Retina (tissue), 1 donor: ENCODE measurements at regions not wholly inside any gene's neighbourhood (a gene's known extent, or its start where the extent isn't known, plus 50 kb on each side); places are given as distances from the start of the nearest gene placed in this dataset.
"Not testable (repeated sequence)": the region's sequence is repeated elsewhere in the genome, so short reads cannot be mapped to it uniquely, and the experiment has no call there.

ENCODE experiments used
- DNase-seq: peaks from one replicate; pipeline ENCODE4 v3.0.0-alpha.2; 2016

DNA sequence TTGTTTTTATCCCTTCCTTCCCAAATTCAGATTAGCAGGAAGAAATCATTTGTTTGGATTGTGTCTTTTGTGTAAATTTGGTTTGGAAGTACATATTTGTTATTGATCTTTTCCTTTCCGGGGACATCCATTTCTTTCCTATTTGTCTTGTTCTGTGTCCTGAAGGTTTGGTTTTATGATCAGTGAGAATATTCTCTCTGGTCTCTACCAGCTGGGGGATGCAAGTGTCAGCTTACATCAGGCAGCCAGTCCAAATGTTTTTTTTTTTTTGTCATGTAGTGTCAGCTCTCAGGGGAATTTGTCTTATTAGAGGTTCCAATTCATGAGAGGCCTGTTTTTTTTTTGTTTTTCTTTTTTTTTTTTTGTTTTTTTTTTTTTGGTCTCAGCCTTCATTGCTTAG lies 479.2 kb upstream of the LRRC7 start:
- no peak for DNase-seq

DNA sequence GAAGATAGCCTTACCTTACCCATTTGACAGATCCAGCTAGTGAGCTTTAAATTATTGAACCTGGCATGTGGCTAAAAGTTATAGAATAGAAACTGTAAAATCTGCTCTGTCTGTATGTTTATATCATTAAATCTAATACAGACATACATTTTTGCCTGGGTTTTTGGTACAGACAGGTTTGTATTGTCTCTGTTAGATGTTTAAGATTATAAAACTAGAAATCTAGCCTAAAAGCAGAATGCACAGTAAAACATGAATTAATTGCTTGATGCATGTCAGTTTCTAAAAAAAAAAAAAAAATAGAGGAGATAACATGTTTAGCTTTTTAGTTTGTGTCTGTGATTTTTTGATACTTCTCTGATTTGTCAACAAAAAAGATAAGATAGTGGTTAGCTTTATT lies 477.6 kb upstream of the LRRC7 start:
- no peak for DNase-seq

DNA sequence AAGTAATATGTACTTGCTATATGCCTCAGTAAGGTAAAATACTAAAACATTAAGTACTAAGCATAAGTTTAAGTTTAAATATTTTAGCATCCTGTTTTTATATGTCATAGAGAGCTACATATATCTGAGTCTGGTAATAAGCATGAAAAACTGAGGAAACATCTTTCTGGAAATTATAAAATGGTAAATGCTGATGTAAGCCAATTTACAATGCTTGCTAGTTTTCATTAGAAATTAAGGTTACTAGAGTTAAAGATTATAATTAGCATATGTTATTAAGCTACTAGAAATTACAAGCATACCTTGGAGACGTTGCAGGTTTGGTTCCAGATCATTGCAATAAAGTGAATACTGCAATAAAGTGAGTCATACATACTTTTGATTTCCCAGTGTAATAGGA lies 477.0 kb upstream of the LRRC7 start:
- DNase-seq, result no peak

DNA sequence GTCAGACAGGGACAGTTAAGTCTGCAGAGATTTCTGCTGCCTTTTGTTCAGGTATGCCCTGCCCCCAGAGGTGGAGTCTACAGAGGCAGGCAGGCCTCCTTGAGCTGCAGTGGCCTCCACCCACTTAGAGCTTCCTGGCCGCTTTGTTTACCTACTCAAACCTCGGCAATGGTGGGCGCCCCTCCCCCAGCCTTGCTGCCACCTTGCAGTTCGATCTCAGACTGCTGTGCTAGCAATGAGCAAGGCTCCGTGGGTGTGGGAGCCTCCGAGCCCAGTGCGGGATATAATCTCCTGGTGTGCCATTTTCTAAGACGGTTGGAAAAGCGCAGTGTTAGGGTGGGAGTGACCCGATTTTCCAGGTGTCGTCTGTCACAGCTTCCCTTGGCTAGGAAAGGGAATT lies 465.7 kb upstream of the LRRC7 start:
- not testable (repeated sequence) for DNase-seq

DNA sequence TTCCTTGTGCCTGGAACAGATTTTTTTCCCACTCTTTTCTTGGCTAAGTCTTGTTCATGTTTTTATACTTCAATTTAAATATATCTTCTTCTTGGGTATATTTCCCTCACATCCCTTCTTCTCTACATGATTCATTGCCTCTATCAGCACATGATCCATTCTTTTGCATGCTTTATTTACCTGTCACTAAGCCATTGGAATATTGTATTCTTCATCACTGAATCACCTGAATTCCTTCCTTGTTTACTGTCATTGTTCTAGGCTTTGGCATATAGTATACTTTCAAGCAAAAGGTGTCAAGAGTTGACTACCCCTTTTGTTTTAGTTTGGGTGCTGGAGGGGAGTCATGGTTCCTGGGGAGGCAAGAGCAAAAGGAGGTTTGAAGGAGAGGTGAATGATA lies 464.5 kb upstream of the LRRC7 start:
- DNase-seq, result no peak

DNA sequence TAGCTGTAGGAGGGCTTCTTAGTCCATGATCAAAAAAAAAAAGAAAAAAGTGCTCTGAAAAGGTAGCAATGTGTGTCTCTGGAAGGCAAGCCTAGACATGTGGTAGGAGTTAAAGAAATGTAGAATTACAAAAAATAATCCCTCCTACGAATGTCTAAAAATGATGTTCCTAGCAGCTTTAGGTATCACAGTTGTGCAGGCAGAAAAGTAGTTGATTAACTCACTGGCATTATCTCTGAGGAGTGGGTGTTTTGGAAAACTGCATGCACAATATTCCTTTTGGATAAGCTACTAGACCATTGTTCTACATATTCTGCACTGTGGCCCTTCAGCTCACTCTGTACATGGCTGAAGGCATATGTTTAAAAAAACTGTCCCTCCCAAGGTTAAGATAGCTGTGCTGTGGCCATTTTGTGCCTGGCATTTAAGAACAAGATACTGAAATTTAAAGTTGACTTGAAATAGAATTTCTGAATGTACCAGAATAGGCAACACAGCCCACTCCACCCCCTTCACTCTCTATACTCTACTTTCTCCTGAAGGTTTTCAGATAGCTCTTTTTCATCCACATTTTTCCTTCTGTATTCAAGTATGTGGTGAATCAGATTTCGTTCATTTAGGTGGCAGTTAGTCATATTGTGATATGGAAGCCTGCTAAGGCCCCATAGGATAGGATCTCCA lies 463.9 kb upstream of the LRRC7 start:
- no peak for DNase-seq

DNA sequence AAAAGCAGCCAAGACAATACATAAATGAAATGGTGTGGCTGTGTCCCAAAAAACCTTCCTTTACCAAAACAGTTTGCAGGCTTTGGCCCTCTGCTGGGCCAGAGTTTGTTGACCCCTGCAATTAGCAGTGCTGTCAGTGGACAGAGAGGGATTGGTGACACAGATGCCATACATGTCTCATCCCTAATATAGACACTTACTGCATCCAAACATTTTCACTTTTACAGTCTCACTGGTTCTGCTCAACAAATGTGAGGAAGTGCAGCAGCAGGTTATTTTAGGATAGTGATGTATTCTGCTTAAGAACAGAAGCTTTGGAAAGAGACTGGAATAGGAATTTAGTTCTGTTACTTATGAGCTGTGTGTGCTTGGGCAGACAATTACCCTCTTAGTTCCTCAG lies 462.8 kb upstream of the LRRC7 start:
- no peak for DNase-seq

DNA sequence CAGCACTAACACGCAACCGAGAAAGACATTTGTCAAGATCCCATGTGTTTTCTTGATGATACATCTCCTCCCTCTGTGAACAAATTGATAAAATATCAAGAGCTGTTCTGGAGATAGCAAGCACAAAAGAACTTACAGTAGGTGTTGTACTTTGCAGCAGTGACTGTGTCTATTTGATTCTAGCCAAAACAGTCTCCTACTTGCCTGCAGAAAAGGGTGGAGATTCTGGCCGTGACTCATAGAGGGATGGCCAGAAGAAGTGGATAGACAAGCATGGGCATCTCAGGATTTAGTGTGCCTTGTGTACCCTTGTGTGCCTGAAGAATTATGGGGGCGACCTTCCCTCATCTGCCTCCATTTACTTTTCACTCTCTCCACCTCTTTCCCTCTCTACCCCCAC lies 458.4 kb upstream of the LRRC7 start:
- DNase-seq, result no peak

DNA sequence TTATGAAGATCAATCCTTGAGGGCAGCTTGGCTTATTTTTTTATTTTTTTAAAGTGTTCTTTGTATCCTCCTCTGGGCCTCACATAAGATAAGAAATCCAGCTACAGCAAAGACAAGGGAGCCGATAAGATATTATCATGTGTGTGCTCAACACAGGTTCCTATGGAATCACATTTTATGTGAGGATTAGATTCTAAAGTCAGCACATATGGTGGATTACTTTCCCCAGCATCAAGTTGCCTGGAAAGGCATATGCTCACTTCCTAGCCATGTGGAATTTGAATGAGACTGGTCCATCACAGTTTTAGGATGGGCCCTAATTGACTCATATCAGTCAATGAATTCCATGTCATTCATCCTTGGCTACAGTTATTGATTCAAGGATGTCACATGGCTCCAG lies 456.9 kb upstream of the LRRC7 start:
- DNase-seq, result no peak

DNA sequence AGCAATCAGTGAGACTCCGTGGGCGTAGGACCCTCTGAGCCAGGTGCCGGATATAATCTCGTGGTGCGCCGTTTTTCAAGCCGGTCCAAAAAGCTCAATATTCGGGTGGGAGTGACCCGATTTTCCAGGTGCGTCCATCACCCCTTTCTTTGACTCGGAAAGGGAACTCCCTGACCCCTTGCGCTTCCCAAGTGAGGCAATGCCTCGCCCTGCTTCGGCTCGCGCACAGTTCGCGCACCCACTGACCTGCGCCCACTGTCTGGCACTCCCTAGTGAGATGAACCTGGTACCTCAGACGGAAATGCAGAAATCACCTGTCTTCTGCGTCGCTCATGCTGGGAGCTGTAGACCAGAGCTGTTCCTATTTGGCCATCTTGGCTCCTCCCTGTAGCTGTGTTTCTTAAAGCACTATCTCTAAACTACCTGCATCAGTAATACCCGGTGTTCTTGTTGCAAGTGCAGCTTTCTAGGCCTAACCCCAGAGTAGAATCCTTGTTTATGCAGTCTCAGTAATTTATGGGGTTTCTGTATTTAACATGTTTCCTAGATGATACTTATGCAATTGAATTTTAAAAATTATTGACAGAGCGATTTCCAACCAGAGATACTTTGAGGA lies 447.5 kb upstream of the LRRC7 start:
- DNase-seq, result not testable (repeated sequence)

DNA sequence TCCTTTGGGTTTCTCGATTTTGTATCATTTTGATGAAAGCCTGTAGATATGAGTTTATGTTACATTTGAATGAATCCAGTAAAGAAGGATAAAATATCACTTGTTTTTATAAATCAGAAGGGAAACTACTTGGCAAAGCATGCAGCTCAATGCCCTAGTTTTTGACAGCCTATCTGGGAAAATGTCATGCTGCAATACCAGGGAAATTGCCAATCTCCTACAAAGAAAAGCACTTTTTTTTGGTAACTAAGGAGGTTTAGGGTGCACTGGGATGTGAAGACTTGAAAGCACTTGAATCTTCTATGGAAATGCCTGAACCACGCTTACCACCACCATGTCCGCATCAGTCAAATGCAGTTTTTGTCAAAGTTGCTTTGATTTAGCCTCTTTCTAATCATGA lies 446.9 kb upstream of the LRRC7 start:
- no peak for DNase-seq

DNA sequence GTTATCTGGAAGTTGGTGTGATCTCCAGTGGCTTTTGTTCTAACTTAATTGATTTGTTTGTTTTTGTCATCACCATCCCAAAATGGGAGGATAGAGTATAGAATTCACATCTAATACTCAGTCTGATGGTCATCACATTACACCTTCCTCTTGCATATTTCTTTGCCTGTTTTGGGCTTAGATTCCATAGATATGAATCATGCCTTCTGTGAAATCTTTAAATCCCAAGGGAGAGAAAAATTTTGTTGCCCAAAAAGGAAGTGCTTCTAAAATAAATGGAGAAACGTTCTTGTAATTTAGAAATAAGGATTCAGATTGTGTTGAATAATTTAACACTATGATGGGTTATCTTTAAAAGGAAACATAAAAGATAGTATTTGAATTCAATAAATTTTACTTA lies 446.0 kb upstream of the LRRC7 start:
- DNase-seq, result no peak

DNA sequence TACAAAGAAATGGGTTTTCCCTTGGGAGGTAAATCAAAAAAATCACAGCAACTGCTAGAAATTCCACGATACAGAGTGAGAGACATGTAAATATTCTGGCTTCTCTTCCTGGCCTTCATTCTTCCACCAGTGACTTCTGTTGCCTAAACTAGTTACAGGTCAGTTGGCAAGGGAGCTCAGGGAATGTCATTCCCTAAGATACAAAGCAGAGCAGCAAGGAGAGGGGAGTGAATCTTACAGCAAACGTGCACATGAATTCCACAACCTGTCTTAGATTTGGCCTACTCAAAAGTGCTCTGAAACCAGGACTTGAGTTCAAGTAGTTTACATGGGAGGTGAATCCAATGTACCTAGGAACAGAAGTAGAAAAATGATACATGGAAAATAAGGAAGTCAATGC lies 445.3 kb upstream of the LRRC7 start:
- DNase-seq, result no peak

DNA sequence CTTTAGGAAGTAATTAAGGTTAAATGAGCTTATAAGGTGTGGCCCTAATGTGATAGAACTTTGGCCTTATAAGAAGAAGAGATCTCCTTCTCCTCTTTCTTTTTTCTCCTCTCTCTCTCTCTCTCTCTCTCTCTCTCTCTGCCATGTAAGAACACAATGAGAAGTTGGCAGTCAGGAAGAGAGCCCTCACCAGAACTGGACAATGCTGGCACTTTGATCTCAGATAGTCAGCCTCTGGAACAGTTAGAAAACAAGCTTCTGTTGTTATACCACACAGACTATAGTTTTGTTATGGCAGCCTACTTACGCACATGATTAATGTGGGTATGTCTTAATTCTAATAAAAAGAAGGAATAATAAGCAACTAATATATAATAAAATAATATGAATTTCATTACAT lies 444.2 kb upstream of the LRRC7 start:
- no peak for DNase-seq

DNA sequence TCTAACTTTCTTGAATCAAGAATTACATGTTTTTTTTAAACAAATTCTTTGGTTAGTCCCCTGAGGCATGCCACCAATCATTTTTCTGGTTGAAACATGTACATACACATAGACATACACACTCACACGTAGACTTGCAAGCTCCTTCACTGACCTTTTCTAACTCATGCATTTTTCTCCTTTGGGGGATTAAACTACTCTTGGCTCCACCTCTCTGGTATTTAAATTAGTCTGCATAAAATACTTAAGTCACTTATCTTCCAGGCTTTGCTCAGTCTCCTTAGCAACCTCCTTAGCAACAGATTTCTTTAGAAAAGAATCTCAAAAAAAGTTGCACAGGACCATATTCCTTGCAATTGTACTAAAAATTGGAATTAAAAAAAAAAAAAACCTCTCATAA lies 440.9 kb upstream of the LRRC7 start:
- DNase-seq, result no peak

DNA sequence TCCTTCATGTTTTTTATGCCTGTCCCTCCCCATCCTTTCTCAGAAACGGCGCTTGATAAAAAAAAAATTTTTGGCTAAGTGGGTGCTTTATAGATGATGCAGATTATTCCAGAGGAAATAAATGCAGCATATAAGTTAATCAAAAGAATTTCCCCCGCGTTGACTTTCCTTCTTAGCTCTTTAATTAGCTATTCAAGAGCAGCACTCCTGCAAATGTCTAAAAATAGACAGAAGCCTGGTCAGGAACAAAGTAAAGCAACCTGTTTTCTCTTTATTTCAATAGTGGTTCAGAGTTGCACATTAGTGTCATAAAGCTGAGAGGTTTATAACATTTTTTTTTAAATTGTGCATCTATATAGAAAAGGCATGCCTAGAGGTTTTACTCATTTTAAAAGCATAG lies 439.5 kb upstream of the LRRC7 start:
- no peak for DNase-seq

DNA sequence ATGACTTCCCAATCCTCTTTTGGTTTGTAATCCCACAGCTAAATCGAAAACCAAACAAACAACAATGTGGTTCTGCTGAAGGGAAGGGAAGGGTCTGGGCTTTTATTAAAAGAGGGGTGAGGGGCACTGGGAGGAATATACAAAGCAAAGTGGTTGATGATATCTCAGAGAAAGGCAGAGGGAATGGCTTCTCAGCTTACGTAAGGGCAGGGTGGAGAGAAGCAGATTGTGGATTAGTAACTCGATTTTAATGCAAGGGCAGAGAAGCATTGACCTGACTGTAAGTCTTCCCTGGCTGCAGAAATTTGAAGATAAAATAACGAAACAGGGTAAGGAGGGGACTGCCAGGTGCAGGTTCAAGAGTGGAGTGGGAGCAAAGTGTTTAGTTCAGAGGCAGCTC lies 438.2 kb upstream of the LRRC7 start:
- no peak for DNase-seq

DNA sequence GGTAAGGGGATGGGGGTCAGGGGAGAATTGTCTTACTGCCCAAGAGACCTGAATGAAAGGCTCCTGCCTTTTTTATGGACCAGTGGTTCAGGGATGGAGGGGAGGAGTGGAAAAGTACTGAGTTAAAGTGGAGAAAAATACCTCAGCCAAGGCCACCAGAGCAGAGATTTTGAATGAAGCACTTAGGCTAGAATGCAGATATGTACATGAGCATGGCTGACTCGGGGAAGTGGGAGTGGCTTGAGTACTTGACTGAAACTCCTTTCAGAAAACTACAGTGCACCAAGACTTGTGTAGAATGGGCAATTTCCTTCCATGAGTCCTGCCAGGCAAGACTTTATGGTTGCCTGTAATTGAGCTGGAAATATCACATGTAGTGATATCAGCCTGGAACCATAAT lies 429.6 kb upstream of the LRRC7 start:
- no peak for DNase-seq

DNA sequence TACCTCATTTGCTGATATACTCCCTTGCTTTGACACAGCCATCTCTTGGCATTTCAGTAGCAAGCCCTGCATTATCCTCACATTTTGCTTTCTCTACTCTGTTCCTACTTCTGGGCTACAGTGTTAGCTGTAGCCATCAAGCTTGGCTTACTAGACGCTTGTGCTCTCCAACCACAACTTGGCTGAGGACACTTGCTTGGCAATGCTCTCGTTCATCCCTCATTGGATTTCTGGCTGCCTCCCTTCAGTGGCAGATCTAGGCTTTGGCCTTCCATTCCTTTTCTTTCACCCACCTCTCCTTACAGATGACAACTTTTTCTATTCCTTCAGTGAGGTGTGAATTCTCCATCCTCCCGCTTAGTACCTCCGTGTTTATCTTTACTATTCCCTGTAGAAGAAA lies 428.7 kb upstream of the LRRC7 start:
- DNase-seq, result no peak

DNA sequence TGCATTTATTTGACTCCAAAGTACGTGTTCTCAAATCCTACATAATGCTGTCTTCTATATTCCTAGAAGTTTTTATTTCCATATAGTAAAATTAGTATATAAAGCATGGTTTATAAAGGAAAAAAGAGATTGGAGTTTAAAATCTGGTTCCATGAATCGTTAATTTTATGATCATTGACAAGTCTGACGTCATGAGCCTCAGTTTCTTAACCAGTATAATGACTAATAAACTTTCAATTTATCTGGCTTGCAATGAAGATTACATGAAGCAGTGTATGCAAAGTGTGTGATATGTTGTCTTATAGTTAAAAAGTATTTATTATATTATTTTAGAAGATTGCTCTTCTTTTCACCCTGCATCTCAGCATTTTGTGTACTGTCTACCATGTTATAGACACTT lies 421.4 kb upstream of the LRRC7 start:
- no peak for DNase-seq

DNA sequence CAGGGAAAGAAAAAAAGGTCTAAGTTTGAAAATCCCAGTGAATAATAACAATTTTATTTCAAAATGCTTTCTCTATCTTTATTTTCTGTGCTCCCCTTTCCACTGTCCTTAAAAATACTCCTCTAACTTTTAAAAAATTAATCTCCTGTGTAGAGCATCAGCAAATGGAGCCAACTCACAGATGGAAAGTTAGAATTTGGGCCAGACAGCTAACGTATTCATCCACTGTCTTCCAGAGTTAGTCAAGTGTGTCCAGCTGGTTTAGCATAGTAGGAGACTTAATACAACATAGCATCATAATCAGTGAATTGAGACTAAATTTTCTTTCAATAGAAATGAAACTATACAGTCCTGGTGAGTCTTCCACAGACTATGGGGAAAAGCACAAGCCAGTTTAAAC lies 419.0 kb upstream of the LRRC7 start:
- DNase-seq, result no peak

DNA sequence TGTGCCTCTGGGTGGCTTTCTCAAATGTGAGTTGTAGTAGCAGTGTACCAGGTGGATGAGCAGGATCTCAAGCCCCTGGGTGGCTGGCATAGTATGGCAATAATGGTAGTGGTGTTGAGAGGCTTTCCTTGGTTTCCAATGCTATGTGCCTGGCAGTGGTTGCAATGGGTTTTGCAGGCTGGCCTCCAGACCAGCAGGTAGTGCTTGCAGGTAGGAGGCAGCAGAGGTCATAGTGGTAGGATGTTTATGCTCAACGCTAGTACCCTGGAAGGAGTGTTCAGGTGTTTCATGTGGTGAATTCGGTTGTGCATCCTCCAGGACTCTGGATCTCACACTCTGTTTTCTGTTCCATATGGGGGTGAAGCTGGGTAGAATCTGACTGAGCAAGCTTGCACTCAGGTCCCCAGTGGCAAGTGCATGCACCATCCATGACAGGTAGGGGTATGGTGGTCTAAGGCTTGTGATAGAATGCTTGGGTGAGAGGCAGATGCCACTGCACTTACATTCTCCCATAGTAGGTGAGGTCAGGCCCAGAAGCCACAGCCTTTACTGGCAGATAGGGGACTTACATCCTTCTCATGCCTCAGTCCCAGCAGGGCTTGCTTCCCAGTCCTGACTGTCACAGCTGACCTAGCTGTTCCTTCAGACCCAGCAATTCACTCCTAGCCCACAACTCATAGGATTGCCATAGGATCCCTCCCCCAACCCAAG lies 410.5 kb upstream of the LRRC7 start:
- DNase-seq, result no peak

DNA sequence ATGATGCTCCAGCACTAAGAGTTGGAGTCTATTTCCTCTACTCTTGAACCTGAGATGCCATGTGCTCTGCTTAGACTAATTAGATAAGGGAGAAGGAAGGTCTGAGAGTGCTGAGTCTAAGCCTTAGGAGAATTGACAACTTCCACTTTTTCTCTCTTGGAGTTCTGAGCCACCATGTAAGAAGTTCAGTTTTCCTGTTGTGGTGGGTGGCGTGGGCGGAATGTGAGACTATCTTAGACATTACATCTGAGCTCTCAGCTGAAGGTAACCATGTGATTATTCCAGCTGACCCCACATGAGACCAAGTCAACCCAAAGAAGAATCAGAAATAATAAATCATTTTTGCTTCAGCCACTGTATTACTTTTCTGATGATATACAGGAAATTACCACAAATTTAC lies 404.5 kb upstream of the LRRC7 start:
- no peak for DNase-seq

DNA sequence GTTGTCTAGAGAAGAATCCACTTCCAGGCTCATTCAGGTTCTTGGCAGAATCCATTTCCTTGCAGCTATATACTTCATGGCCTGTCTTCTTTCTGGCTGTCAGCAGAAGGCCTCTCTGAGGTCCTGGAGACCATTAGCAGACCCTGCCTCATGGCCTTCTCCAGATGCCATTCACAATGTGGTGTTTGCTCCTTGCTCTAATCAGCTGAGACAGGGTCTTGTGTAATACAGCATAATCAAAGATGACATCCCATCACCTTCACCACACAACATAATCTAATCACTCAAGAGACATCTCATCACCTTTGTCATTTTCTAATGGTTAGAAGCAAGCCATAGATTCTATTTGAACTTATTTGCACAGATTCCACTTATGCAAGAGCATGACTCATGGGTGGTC lies 403.9 kb upstream of the LRRC7 start:
- DNase-seq, result no peak

DNA sequence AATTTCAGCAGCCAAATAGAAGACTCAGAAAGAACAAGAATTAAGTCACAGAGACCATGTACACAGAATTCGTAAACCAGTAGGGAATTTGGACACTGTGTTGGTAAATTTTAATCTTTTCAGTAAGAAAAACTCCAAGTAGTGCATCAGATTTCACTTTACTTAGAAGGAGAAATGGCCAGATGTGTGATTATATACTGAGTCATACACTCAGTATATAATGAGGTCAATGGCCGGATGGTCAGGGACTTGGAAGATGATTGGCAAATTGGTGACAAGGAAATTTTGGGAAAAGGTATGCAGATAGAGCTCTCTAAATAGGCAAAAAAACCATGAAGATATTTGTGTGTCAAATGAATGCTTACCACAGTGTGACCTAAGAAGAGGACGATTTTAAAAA lies 399.8 kb upstream of the LRRC7 start:
- no peak for DNase-seq
